ENCODE measurements at regions not wholly inside any gene's neighbourhood (a gene's known extent, or its start where the extent isn't known, plus 50 kb on each side); places are given as distances from the start of the nearest gene placed in this dataset.

GRCh38 chr12:92221656-92222315 is 76.1 kb upstream of the BTG1 start:
- TF ChIP-seq, protein P1, sequence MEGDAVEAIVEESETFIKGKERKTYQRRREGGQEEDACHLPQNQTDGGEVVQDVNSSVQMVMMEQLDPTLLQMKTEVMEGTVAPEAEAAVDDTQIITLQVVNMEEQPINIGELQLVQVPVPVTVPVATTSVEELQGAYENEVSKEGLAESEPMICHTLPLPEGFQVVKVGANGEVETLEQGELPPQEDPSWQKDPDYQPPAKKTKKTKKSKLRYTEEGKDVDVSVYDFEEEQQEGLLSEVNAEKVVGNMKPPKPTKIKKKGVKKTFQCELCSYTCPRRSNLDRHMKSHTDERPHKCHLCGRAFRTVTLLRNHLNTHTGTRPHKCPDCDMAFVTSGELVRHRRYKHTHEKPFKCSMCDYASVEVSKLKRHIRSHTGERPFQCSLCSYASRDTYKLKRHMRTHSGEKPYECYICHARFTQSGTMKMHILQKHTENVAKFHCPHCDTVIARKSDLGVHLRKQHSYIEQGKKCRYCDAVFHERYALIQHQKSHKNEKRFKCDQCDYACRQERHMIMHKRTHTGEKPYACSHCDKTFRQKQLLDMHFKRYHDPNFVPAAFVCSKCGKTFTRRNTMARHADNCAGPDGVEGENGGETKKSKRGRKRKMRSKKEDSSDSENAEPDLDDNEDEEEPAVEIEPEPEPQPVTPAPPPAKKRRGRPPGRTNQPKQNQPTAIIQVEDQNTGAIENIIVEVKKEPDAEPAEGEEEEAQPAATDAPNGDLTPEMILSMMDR (IDR thresholded peaks at IDR 0.05; ENCODE audit: unreplicated experiment), result no peak
- Mint-ChIP-seq H3K36me3 (ENCODE audit: low read depth, unreplicated experiment) (no peaks in the 10 kb centered on the region), H3K4me1 (ENCODE audit: unreplicated experiment) (peaks cover 7% of the 10 kb centered on the region)

DNA sequence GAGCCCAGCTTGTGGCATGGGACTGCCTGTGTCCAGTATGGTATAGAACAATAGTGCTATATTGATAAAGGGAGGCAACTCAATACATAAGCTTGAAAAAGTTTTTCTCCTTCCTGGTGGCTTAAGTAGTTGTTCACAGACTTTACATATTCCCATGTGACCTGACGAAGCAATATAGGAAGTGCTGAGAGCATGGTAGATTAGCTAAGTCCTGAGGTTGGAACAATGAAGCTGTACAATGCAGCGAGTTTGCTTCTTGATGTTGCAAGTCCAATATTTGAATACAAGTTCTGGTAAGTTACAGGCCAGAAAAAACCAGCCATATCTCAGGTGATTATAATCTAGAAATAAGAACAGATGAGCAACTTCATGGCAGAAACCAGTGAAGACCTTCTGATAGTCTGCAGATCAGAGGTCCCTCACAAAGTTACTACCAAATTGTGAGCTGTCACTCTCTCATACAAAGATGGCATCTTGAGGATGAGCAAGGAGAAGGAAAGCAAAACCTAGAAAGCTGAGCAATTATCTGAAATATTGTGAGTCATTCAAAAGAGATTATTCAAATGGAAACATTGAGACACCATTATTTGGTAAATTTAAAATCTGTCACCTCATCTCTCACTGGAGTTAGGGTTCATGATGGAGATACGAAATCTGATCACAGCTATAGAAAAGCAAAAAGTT is 72.9 kb upstream of the BTG1 start:
- Mint-ChIP-seq H3K4me1 (ENCODE audit: unreplicated experiment) (peaks cover 5% of the 10 kb centered on the region), H3K27me3 (ENCODE audit: unreplicated experiment) (no peaks in the 10 kb centered on the region), H3K9me3 (ENCODE audit: unreplicated experiment) (no peaks in the 10 kb centered on the region), H3K4me3 (ENCODE audit: unreplicated experiment) (no peak overlapping the region), H3K36me3 (ENCODE audit: low read depth, unreplicated experiment) (no peaks in the 10 kb centered on the region), H3K27ac (ENCODE audit: unreplicated experiment) (no peak overlapping the region)
- DNase-seq (ENCODE audit: low spot score), result no peak
- TF ChIP-seq, protein P1 (IDR thresholded peaks at IDR 0.05; ENCODE audit: unreplicated experiment), result no peak

More at GRCh38 chr12:92221656-92222315, 76.1 kb upstream of the BTG1 start:
- Mint-ChIP-seq H3K4me3 (ENCODE audit: unreplicated experiment) (no peak overlapping the region), H3K27me3 (ENCODE audit: unreplicated experiment) (no peaks in the 10 kb centered on the region), H3K27ac (ENCODE audit: unreplicated experiment) (no peak overlapping the region), H3K9me3 (ENCODE audit: unreplicated experiment) (no peaks in the 10 kb centered on the region)
- no peak for DNase-seq (ENCODE audit: low spot score)

DNA sequence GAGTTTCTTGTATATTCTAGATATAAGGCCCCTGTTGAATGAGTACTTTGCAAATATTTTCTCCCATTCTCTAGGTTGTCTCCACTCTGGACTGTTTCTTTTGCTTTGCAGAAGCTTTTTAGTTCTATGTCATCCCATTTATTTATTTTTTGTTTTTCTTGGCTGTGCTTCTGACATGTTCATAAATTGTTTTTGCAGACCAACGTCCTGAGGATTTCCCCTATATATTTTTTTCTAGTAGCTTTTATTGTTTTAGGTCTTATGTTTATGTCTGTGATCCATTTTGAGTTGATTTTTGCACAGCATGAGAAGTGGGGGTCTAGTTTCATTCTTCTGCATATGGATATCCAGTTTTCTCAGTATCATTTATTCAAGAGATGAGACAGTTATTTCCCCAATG is 70.4 kb upstream of the BTG1 start:
- Mint-ChIP-seq H3K4me3 (ENCODE audit: unreplicated experiment) (no peak overlapping the region), H3K27me3 (ENCODE audit: unreplicated experiment) (no peaks in the 10 kb centered on the region), H3K9me3 (ENCODE audit: unreplicated experiment) (no peaks in the 10 kb centered on the region), H3K27ac (ENCODE audit: unreplicated experiment) (no peak overlapping the region), H3K4me1 (ENCODE audit: unreplicated experiment) (peaks cover 5% of the 10 kb centered on the region), H3K36me3 (ENCODE audit: low read depth, unreplicated experiment) (no peaks in the 10 kb centered on the region)
- no peak for DNase-seq (ENCODE audit: low spot score)
- TF ChIP-seq, protein P1 (IDR thresholded peaks at IDR 0.05; ENCODE audit: unreplicated experiment), result no peak

DNA sequence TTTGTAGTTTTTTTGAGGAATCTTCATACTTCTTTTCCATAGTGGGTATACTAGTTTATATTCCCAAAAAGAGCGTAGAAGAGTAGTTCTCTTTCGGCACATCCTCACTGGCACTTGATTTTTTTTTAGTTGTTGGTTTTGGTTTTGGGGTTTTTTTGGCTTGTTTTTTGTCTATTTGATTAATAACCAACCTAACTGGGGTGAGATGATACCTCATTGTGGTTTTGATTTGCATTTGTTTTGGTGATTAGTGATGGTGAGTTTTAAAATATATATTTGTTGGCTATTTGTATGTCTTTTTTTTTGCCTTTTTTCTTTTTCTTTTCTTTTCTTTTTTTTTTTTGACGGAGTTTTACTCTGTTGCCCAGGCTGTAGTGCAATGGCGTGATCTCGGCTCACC is 69.7 kb upstream of the BTG1 start:
- Mint-ChIP-seq H3K9me3 (ENCODE audit: unreplicated experiment) (no peaks in the 10 kb centered on the region), H3K27me3 (ENCODE audit: unreplicated experiment) (no peaks in the 10 kb centered on the region), H3K4me1 (ENCODE audit: unreplicated experiment) (peaks cover 3% of the 10 kb centered on the region), H3K4me3 (ENCODE audit: unreplicated experiment) (no peak overlapping the region), H3K36me3 (ENCODE audit: low read depth, unreplicated experiment) (no peaks in the 10 kb centered on the region), H3K27ac (ENCODE audit: unreplicated experiment) (no peak overlapping the region)
- TF ChIP-seq, protein P1 (IDR thresholded peaks at IDR 0.05; ENCODE audit: unreplicated experiment), result no peak
- DNase-seq (ENCODE audit: low spot score), result no peak

- H3K27me3 Mint-ChIP-seq (ENCODE audit: unreplicated experiment), result no peaks in the 10 kb centered on the region
- H3K4me3 Mint-ChIP-seq (ENCODE audit: unreplicated experiment), result no peak overlapping the region
- no peak overlapping the region for H3K27ac Mint-ChIP-seq (ENCODE audit: unreplicated experiment)
Observed at GRCh38 chr12:92213166-92213565, 67.5 kb upstream of the BTG1 start.

More at GRCh38 chr12:92213166-92213565, 67.5 kb upstream of the BTG1 start:
- Mint-ChIP-seq H3K36me3 (ENCODE audit: low read depth, unreplicated experiment) (no peaks in the 10 kb centered on the region), H3K4me1 (ENCODE audit: unreplicated experiment) (peaks cover 8% of the 10 kb centered on the region), H3K9me3 (ENCODE audit: unreplicated experiment) (no peaks in the 10 kb centered on the region)
- DNase-seq (ENCODE audit: low spot score), result no peak
- TF ChIP-seq, protein P1 (IDR thresholded peaks at IDR 0.05; ENCODE audit: unreplicated experiment), result no peak
